ENCODE measurements at regions not wholly inside any gene's neighbourhood (a gene's known extent, or its start where the extent isn't known, plus 50 kb on each side); places are given as distances from the start of the nearest gene placed in this dataset.

DNA sequence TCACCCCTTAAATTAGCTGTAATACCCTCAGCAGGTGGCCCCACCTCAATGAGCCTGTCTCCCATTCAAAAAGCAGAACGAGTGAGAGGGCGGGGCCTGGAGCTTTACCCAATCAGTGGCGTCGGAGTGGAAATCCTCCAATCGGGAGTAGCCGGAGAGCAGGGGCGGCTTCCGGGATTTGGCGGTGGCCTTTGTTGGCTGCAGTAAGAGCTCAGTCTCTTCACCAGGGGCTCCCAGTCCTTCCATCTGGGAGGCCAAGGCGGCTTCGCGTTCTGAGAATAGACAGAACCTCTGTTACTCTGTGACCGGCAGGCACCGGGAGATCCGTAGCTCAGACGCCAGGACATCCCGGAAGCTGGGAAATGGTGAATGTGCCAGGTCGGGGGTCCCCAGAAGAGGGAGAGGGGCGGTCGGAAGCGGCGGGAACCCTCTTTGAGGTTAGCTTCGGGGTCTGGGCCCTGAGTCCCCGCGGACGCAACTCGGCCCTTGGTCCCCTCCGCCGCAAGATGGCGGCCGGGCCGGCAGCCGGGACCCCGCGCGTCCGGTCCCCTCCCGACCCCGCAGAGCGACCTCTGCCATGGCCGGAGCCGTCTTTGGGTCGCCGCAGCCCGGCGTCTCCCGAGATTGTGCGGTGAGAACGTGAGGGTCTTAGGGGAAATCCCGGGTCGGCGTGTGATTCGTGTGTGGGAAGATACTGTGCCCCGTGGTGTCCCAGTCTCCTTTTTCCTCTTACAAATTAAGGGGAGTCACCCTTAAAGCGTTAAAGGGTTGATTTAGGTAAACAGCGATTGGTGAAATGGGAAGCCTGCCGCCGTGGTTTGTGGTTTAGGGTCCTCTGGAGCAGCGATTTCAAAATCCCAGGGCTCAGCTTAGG, 160.3 kb upstream of the ZNF267 start:
- TF ChIP-seq, protein P1, sequence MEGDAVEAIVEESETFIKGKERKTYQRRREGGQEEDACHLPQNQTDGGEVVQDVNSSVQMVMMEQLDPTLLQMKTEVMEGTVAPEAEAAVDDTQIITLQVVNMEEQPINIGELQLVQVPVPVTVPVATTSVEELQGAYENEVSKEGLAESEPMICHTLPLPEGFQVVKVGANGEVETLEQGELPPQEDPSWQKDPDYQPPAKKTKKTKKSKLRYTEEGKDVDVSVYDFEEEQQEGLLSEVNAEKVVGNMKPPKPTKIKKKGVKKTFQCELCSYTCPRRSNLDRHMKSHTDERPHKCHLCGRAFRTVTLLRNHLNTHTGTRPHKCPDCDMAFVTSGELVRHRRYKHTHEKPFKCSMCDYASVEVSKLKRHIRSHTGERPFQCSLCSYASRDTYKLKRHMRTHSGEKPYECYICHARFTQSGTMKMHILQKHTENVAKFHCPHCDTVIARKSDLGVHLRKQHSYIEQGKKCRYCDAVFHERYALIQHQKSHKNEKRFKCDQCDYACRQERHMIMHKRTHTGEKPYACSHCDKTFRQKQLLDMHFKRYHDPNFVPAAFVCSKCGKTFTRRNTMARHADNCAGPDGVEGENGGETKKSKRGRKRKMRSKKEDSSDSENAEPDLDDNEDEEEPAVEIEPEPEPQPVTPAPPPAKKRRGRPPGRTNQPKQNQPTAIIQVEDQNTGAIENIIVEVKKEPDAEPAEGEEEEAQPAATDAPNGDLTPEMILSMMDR (conservative IDR thresholded peaks at IDR 0.05; ENCODE audit: low read depth, low read length) = no peak
- no peak for TF ChIP-seq EZH2 (IDR thresholded peaks at IDR 0.05; ENCODE audit: borderline replicate concordance, low read depth, low read length, poor library complexity, severe bottlenecking)

Measured in A673 (cell line).